IMR-90 (cell line): ENCODE measurements at regions not wholly inside any gene's neighbourhood (a gene's known extent, or its start where the extent isn't known, plus 50 kb on each side); places are given as distances from the start of the nearest gene placed in this dataset.

Experiments
- ATAC-seq: fragments of 200-7000 bp; cut with Tn5 transposase; 2 replicates; pipeline ENCODE4 v1.9.1; 2020; ENCODE audit warnings: low read depth, mild to moderate bottlenecking, moderate library complexity
- BruUV-seq: library from RNA; stranded (reverse); fragments of 400-500 nt; replicated peaks from 2 replicates; lab custom pipeline; 2021; lab: Mats Ljungman, UMichigan
- CTCF ChIA-PET: fragments of 300-600 bp; formaldehyde crosslinking; extraction: SDS; loops from one replicate; lab custom pipeline; 2021; ENCODE audit warnings: antibody characterized with exemption; lab: Yijun Ruan, JAX
- POLR2A ChIA-PET: fragments of 300-600 bp; sonication (Branson Sonifier 250); formaldehyde crosslinking; loops from one replicate; lab custom pipeline; 2022; ENCODE audit warnings: antibody characterized with exemption; ENCODE audit not compliant: unreplicated experiment; lab: Charles Lee
- DNase-seq: peaks from one replicate; pipeline ENCODE4 v3.0.0; 2013
- H2AFZ ChIP-seq: replicated peaks from 2 replicates; pipeline ENCODE3; 2013; ENCODE audit warnings: low read length, mild to moderate bottlenecking; ENCODE audit not compliant: poor library complexity
- H2AK5ac ChIP-seq: 2 replicates; pipeline ENCODE4 v1.6.1; 2013; ENCODE audit warnings: low read depth, low read length, inconsistent platforms
- H2AK9ac ChIP-seq: replicated peaks from 2 replicates; pipeline ENCODE3; 2013; ENCODE audit warnings: mild to moderate bottlenecking, low read depth, low read length, moderate library complexity; ENCODE audit not compliant: poor library complexity
- H2BK120ac ChIP-seq: 2 replicates; pipeline ENCODE4 v1.6.1; 2013; ENCODE audit warnings: low read depth, low read length, inconsistent platforms
- H2BK15ac ChIP-seq: 3 replicates; pipeline ENCODE4 v1.6.1; 2013; ENCODE audit warnings: low read depth, low read length, inconsistent platforms
- H2BK20ac ChIP-seq: 2 replicates; pipeline ENCODE4 v1.6.1; 2013; ENCODE audit warnings: low read depth, mild to moderate bottlenecking, inconsistent platforms, low read length, moderate library complexity
- H2BK5ac ChIP-seq: 2 replicates; pipeline ENCODE4 v1.6.1; 2013; ENCODE audit warnings: mild to moderate bottlenecking, low read depth, low read length, inconsistent platforms; ENCODE audit not compliant: poor library complexity, severe bottlenecking
- H3K14ac ChIP-seq: replicated peaks from 2 replicates; pipeline ENCODE4 v1.6.1; 2013; ENCODE audit warnings: low read depth, low read length, inconsistent platforms
- H3K18ac ChIP-seq: 2 replicates; pipeline ENCODE4 v1.6.1; 2013; ENCODE audit warnings: low read depth, low read length, control low read depth
- H3K23ac ChIP-seq: 2 replicates; pipeline ENCODE4 v1.6.1; 2013; ENCODE audit warnings: low read depth, low read length, inconsistent platforms
- H3K27ac ChIP-seq: 2 replicates; pipeline ENCODE4 v1.5.1; 2013; ENCODE audit warnings: mild to moderate bottlenecking, control low read depth, low read length; ENCODE audit not compliant: insufficient read depth
- H3K27me3 ChIP-seq: 2 replicates; pipeline ENCODE4 v1.6.1; 2013; ENCODE audit warnings: low read length; ENCODE audit not compliant: control insufficient read depth, insufficient read depth
- H3K36me3 ChIP-seq: 2 replicates; pipeline ENCODE4 v1.6.1; 2013; ENCODE audit warnings: low read length, mixed read lengths; ENCODE audit not compliant: control insufficient read depth, insufficient read depth
- H3K4ac ChIP-seq: 2 replicates; pipeline ENCODE4 v1.6.1; 2013; ENCODE audit warnings: low read depth, low read length, inconsistent platforms
- H3K4me1 ChIP-seq: 2 replicates; pipeline ENCODE4 v1.6.1; 2013; ENCODE audit warnings: low read length, mixed read lengths; ENCODE audit not compliant: control insufficient read depth, insufficient read depth
- H3K4me2 ChIP-seq: 2 replicates; pipeline ENCODE4 v1.6.1; 2013; ENCODE audit warnings: low read depth, mild to moderate bottlenecking, control low read depth, low read length, moderate library complexity
- H3K4me3 ChIP-seq: 2 replicates; pipeline ENCODE4 v1.5.1; 2013; ENCODE audit warnings: low read depth, mild to moderate bottlenecking, control low read depth, low read length, moderate library complexity; ENCODE audit not compliant: insufficient read depth
- H3K56ac ChIP-seq: 2 replicates; pipeline ENCODE4 v1.6.1; 2013; ENCODE audit warnings: low read length, inconsistent platforms; ENCODE audit not compliant: insufficient read depth; ENCODE audit errors: extremely low read depth
- H3K79me1 ChIP-seq, 2 experiments: 2 replicates each; pipeline ENCODE4 v1.6.1; 2013; ENCODE audit warnings: low read length in 2 of 2, inconsistent platforms in 1 of 2, low read depth in 1 of 2
- H3K9ac ChIP-seq: 2 replicates; pipeline ENCODE4 v1.6.1; 2013; ENCODE audit warnings: low read depth, low read length, control low read depth
- H3K9me1 ChIP-seq: 2 replicates; pipeline ENCODE4 v1.6.1; 2013; ENCODE audit warnings: low read length, inconsistent platforms; ENCODE audit not compliant: insufficient read depth
- H3K9me3 ChIP-seq: 2 replicates; pipeline ENCODE4 v1.6.1; 2013; ENCODE audit warnings: low read length; ENCODE audit not compliant: control insufficient read depth, insufficient read depth
- H4K20me1 ChIP-seq: 2 replicates; pipeline ENCODE4 v1.6.1; 2013; ENCODE audit warnings: low read length, inconsistent platforms; ENCODE audit not compliant: insufficient read depth
- H4K5ac ChIP-seq: 2 replicates; pipeline ENCODE4 v1.6.1; 2013; ENCODE audit warnings: mild to moderate bottlenecking, low read depth, low read length, control low read depth
- H4K8ac ChIP-seq, 2 experiments: 2 replicates each; pipeline ENCODE4 v1.6.1; 2013; ENCODE audit warnings: low read depth in 2 of 2, low read length in 2 of 2, control low read depth in 1 of 2, inconsistent platforms in 1 of 2
- H4K91ac ChIP-seq: 2 replicates; pipeline ENCODE4 v1.6.1; 2013; ENCODE audit warnings: low read depth, low read length, inconsistent platforms; ENCODE audit not compliant: insufficient read depth
- CHD1 ChIP-seq: IDR thresholded peaks from 2 replicates; pipeline ENCODE4 v1.6.1; 2012; ENCODE audit warnings: low read depth, low read length, improper control_type of control experiment
- MAZ ChIP-seq: IDR thresholded peaks from 2 replicates; pipeline ENCODE4 v1.6.1; 2012; ENCODE audit warnings: low read depth, mild to moderate bottlenecking, low read length, improper control_type of control experiment, moderate library complexity, borderline replicate concordance
- RFX5 ChIP-seq: IDR thresholded peaks from 2 replicates; pipeline ENCODE4 v1.8.0; 2012; ENCODE audit warnings: low read depth, mild to moderate bottlenecking, low read length, moderate library complexity
- USF2 ChIP-seq: fragments of 150-350 bp; IDR thresholded peaks from 2 replicates; pipeline ENCODE4 v1.6.1; 2017; ENCODE audit warnings: mild to moderate bottlenecking, antibody characterized with exemption, low read length, low read depth
- WGBS, 2 experiments: methylation state at CpG; one replicate each; pipeline versions ENCODE4 v1.1.5 to v1.1.7; 2013; ENCODE audit warnings: missing lambda C conversion rate in 2 of 2; ENCODE audit not compliant: insufficient read length in 1 of 2; ENCODE audit errors: extremely low coverage in 2 of 2; 5-methylcytosine and 5-hydroxymethylcytosine counted together
- dilution Hi-C: fragments of 300-500 bp; cut with HindIII; formaldehyde crosslinking; loops from one replicate; pipeline ENCODE4 v1.14.3; 2018; ENCODE audit warnings: low sequenced_read_pairs; ENCODE audit not compliant: unreplicated experiment
- in situ Hi-C: fragments of 300-500 bp; cut with MboI; formaldehyde crosslinking; loops from 3 replicates; pipeline ENCODE4 v1.14.3; 2019; ENCODE audit warnings: low sequenced_read_pairs, inconsistent platforms, mixed read lengths
- intact Hi-C: fragments of 100-400 bp; cut with micrococcal nuclease; formaldehyde crosslinking; loops from 2 replicates; pipeline ENCODE4 v1.10.0; 2022

- Histone ChIP-seq H3K27ac (no peak overlapping the region), H3K27me3 (no peaks in the 10 kb centered on the region), H3K23ac (no peak overlapping the region), H2BK5ac (no peak overlapping the region), H2AFZ (no peak overlapping the region), H3K18ac (no peak overlapping the region), H2BK120ac (no peak overlapping the region), H4K5ac (no peak overlapping the region), H2AK5ac (no peak overlapping the region), H4K20me1 (no peaks in the 10 kb centered on the region), H3K9me3 (peaks cover 2% of the 10 kb centered on the region; the same call in 1 of the 2 replicates), H3K4ac (no peak overlapping the region; the same call in 1 of the 2 replicates), H3K4me1 (no peaks in the 10 kb centered on the region), H2BK15ac (no peak overlapping the region), H4K91ac (no peak overlapping the region), H3K79me1 (no peaks in the 10 kb centered on the region; a peak in 1 of 4 replicates), H2BK20ac (no peak overlapping the region), H3K4me3 (no peak overlapping the region), H4K8ac (no peak overlapping the region), H3K14ac (no peak overlapping the region), H3K36me3 (no peaks in the 10 kb centered on the region), H3K4me2 (no peak overlapping the region), H2AK9ac (no peak overlapping the region), H3K9ac (no peak overlapping the region), H3K56ac (no peak overlapping the region), H3K9me1 (no peaks in the 10 kb centered on the region)
- 74% methylated on average over 3 of the region's 7 CpGs; no CpG with 5 or more reads in 1 of the 2 experiments for WGBS, 2 experiments
- no TSS peak for BruUV-seq
- in situ Hi-C loops (no loop called here), intact Hi-C loops (no loop called here), dilution Hi-C loops (no loop called here)
- TF ChIP-seq CHD1 = no peak
- TF ChIP-seq USF2 = no peak
- TF ChIP-seq RFX5 = no peak
- TF ChIP-seq MAZ = no peak
- no peak for DNase-seq
- ATAC-seq = no peak
- CTCF ChIA-PET = interaction anchor here (0.6 kb wide), 1 partner anchor 727 kb away, joined by 3 read pairs; no protein-coding TSS in a partner anchor
- POLR2A ChIA-PET = interaction anchor here (0.6 kb wide), 1 partner anchor 10 kb away, joined by 16 read pairs; no protein-coding TSS in a partner anchor
These were observed 129.1 kb upstream of the SPRY4 start for GRCh38 chr5:142453932-142454331.
